OCI-LY7 (cell line): ENCODE measurements at regions not wholly inside any gene's neighbourhood (a gene's known extent, or its start where the extent isn't known, plus 50 kb on each side); places are given as distances from the start of the nearest gene placed in this dataset.
"Not testable (repeated sequence)": the region's sequence is repeated elsewhere in the genome, so short reads cannot be mapped to it uniquely, and the experiment has no call there.

Experiments
- BruUV-seq: library from RNA; stranded (reverse); fragments of 400-500 nt; replicated peaks from 2 replicates; lab custom pipeline; 2021; lab: Mats Ljungman, UMichigan
- CTCF ChIA-PET: fragments of 300-600 bp; sonication (Branson Sonifier 250); formaldehyde crosslinking; loops from one replicate; lab custom pipeline; 2022; ENCODE audit warnings: antibody characterized with exemption; ENCODE audit not compliant: unreplicated experiment; lab: Charles Lee
- POLR2A ChIA-PET: fragments of 300-600 bp; sonication (Branson Sonifier 250); formaldehyde crosslinking; loops from one replicate; lab custom pipeline; 2022; ENCODE audit warnings: antibody characterized with exemption; lab: Charles Lee
- DNase-seq: peaks from one replicate; pipeline ENCODE4 v3.0.0-alpha.2; 2015; ENCODE audit warnings: low spot score
- H2AFZ ChIP-seq: fragments of 200-600 bp; sonication (generic), shearing (Covaris generic); 2 replicates; pipeline ENCODE4 v1.6.1; 2014; ENCODE audit warnings: mild to moderate bottlenecking, antibody characterized with exemption, low read length, moderate library complexity
- H3K27ac ChIP-seq: fragments of 200-600 bp; sonication (generic); 2 replicates; pipeline ENCODE4 v1.5.1; 2014; ENCODE audit warnings: mixed run types, low read depth, mild to moderate bottlenecking, moderate library complexity, low read length, inconsistent platforms; ENCODE audit not compliant: poor library complexity, severe bottlenecking
- H3K36me3 ChIP-seq: fragments of 200-600 bp; sonication (generic); 2 replicates; pipeline ENCODE4 v1.6.1; 2014; ENCODE audit warnings: mild to moderate bottlenecking, antibody characterized with exemption, low read length, moderate library complexity, mixed read lengths; ENCODE audit not compliant: insufficient read depth
- H3K4me1 ChIP-seq: fragments of 200-600 bp; sonication (generic); 2 replicates; pipeline ENCODE4 v1.5.1; 2014; ENCODE audit warnings: mild to moderate bottlenecking, low read length; ENCODE audit not compliant: insufficient read depth, poor library complexity, severe bottlenecking
- H3K4me2 ChIP-seq: fragments of 200-600 bp; sonication (generic); 2 replicates; pipeline ENCODE4 v1.6.1; 2014; ENCODE audit warnings: mild to moderate bottlenecking, low read length
- H3K4me3 ChIP-seq: fragments of 200-600 bp; sonication (generic); 2 replicates; pipeline ENCODE4 v1.5.1; 2014; ENCODE audit warnings: mild to moderate bottlenecking, low read depth, low read length; ENCODE audit not compliant: poor library complexity, severe bottlenecking
- H3K79me2 ChIP-seq: fragments of 200-600 bp; sonication (generic); 2 replicates; pipeline ENCODE4 v1.6.1; 2016; ENCODE audit warnings: low read depth, mild to moderate bottlenecking, low read length, moderate library complexity, mixed read lengths; ENCODE audit not compliant: insufficient read depth
- H3K9me2 ChIP-seq: fragments of 200-600 bp; sonication (generic); 2 replicates; pipeline ENCODE4 v1.6.1; 2016; ENCODE audit warnings: mild to moderate bottlenecking, low read length, mixed read lengths; ENCODE audit not compliant: insufficient read depth
- H3K9me3 ChIP-seq: fragments of 200-600 bp; sonication (generic); 2 replicates; pipeline ENCODE4 v1.6.1; 2014; ENCODE audit warnings: mild to moderate bottlenecking, mixed run types, low read length, mixed read lengths
- H4K20me1 ChIP-seq: fragments of 200-600 bp; sonication (generic); 2 replicates; pipeline ENCODE4 v1.6.1; 2014; ENCODE audit warnings: mild to moderate bottlenecking, antibody characterized with exemption, low read length, moderate library complexity, mixed read lengths; ENCODE audit not compliant: insufficient read depth
- CTCF ChIP-seq: fragments of 200-600 bp; sonication (generic); conservative IDR thresholded peaks from 2 replicates; pipeline ENCODE4 v1.5.1; 2014; ENCODE audit warnings: mild to moderate bottlenecking, antibody characterized with exemption, low read length, moderate library complexity, mixed read lengths
- EZH2phosphoT487 ChIP-seq: fragments of 200-600 bp; sonication (generic); IDR thresholded peaks from 2 replicates; pipeline ENCODE4 v1.6.1; 2018; ENCODE audit warnings: low read depth, borderline replicate concordance, mild to moderate bottlenecking, mixed run types, antibody characterized with exemption, low read length, moderate library complexity, mixed read lengths
- intact Hi-C: fragments of 100-400 bp; cut with micrococcal nuclease; formaldehyde crosslinking; loops from one replicate; pipeline ENCODE4 v1.10.0; 2022; ENCODE audit not compliant: unreplicated experiment

GRCh38 chr13:107790397-107790796 lies 424.9 kb downstream of the LIG4 start:
- H3K36me3 ChIP-seq, result no peaks in the 10 kb centered on the region
- ChIA-PET POLR2A (no interaction called here), CTCF (no interaction called here)
- H3K4me3 ChIP-seq, result no peak overlapping the region
- H3K4me2 ChIP-seq, result no peak overlapping the region
- no peak overlapping the region for H3K27ac ChIP-seq
- no peaks in the 10 kb centered on the region for H3K9me2 ChIP-seq
- no peaks in the 10 kb centered on the region for H3K9me3 ChIP-seq
- no peaks in the 10 kb centered on the region for H4K20me1 ChIP-seq
- intact Hi-C loops, result no loop called here
- no peak for DNase-seq
- TF ChIP-seq CTCF (no peak), EZH2phosphoT487 (no peak)
- no peak overlapping the region for H2AFZ ChIP-seq
- BruUV-seq, result no TSS peak
- H3K79me2 ChIP-seq, result no peaks in the 10 kb centered on the region
- no peaks in the 10 kb centered on the region for H3K4me1 ChIP-seq

GRCh38 chr13:107788464-107789165 lies 426.7 kb downstream of the LIG4 start:
- H4K20me1 ChIP-seq, result no peaks in the 10 kb centered on the region
- H3K4me2 ChIP-seq, result no peak overlapping the region
- no peaks in the 10 kb centered on the region for H3K79me2 ChIP-seq
- no peaks in the 10 kb centered on the region for H3K9me2 ChIP-seq
- POLR2A ChIA-PET, result no interaction called here
- CTCF ChIA-PET, result no interaction called here
- H3K27ac ChIP-seq, result no peak overlapping the region
- no peak overlapping the region for H2AFZ ChIP-seq
- no peaks in the 10 kb centered on the region for H3K36me3 ChIP-seq
- H3K9me3 ChIP-seq, result no peaks in the 10 kb centered on the region
- no peaks in the 10 kb centered on the region for H3K4me1 ChIP-seq
- intact Hi-C loops, result no loop called here
- no peak for TF ChIP-seq EZH2phosphoT487
- TF ChIP-seq CTCF, result no peak
- H3K4me3 ChIP-seq, result no peak overlapping the region
- BruUV-seq, result no TSS peak
- DNase-seq, result no peak

GRCh38 chr13:107782646-107783045 lies 432.7 kb downstream of the LIG4 start:
- CTCF ChIA-PET, H3K36me3 ChIP-seq, H2AFZ ChIP-seq, H4K20me1 ChIP-seq, DNase-seq, H3K9me2 ChIP-seq, POLR2A ChIA-PET, intact Hi-C loops, H3K4me3 ChIP-seq, H3K27ac ChIP-seq, H3K9me3 ChIP-seq, H3K4me2 ChIP-seq, H3K4me1 ChIP-seq, BruUV-seq, H3K79me2 ChIP-seq: not testable (repeated sequence)
